ENCODE measurements at regions not wholly inside any gene's neighbourhood (a gene's known extent, or its start where the extent isn't known, plus 50 kb on each side); places are given as distances from the start of the nearest gene placed in this dataset.

GRCh38 chr4:127036296-127036695 is 596.5 kb upstream of the INTU start:
- TF ChIP-seq CTCF (IDR thresholded peaks at IDR 0.05; ENCODE audit: low read depth, low read length, missing control alignments): no peak
- no peak overlapping the region for H3K4me3 ChIP-seq (ENCODE audit: low read depth, low read length)
- no peaks in the 10 kb centered on the region for H3K36me3 ChIP-seq (replicated peaks)
- H3K27me3 ChIP-seq (replicated peaks): no peaks in the 10 kb centered on the region
- in situ Hi-C loops (cut with HindIII; ENCODE audit: low pct_ligation_motif_present, low sequenced_read_pairs): no loop called here
- no peak overlapping the region for H3K27ac ChIP-seq
- no peak for DNase-seq

- H3K27ac ChIP-seq: no peak overlapping the region
- no peak overlapping the region for H3K4me3 ChIP-seq (ENCODE audit: low read depth, low read length)
Measured at GRCh38 chr4:127045861-127046260, 586.9 kb upstream of the INTU start.

GRCh38 chr4:127047930-127048329 is 584.8 kb upstream of the INTU start:
- H3K36me3 ChIP-seq (replicated peaks): no peaks in the 10 kb centered on the region
- no peak for DNase-seq
- no peak overlapping the region for H3K27ac ChIP-seq
- in situ Hi-C loops (cut with HindIII; ENCODE audit: low pct_ligation_motif_present, low sequenced_read_pairs): no loop called here
- no peak for TF ChIP-seq CTCF (IDR thresholded peaks at IDR 0.05; ENCODE audit: low read depth, low read length, missing control alignments)
- H3K27me3 ChIP-seq (replicated peaks): no peaks in the 10 kb centered on the region
- H3K4me3 ChIP-seq (ENCODE audit: low read depth, low read length): no peak overlapping the region

More at GRCh38 chr4:127045861-127046260, 586.9 kb upstream of the INTU start:
- in situ Hi-C loops (cut with HindIII; ENCODE audit: low pct_ligation_motif_present, low sequenced_read_pairs): no loop called here
- Histone ChIP-seq H3K27me3 (replicated peaks) (no peaks in the 10 kb centered on the region), H3K36me3 (replicated peaks) (no peaks in the 10 kb centered on the region)
- TF ChIP-seq CTCF (IDR thresholded peaks at IDR 0.05; ENCODE audit: low read depth, low read length, missing control alignments): no peak
- DNase-seq: no peak

- Histone ChIP-seq H3K27me3 (replicated peaks) (no peaks in the 10 kb centered on the region), H3K36me3 (replicated peaks) (no peaks in the 10 kb centered on the region), H3K4me3 (ENCODE audit: low read depth, low read length) (no peak overlapping the region), H3K27ac (no peak overlapping the region)
- no peak for TF ChIP-seq CTCF (IDR thresholded peaks at IDR 0.05; ENCODE audit: low read depth, low read length, missing control alignments)
- no peak for DNase-seq
- in situ Hi-C loops (cut with HindIII; ENCODE audit: low pct_ligation_motif_present, low sequenced_read_pairs): no loop called here
Measured at GRCh38 chr4:127048376-127049044, 584.2 kb upstream of the INTU start.

- TF ChIP-seq CTCF (IDR thresholded peaks at IDR 0.05; ENCODE audit: low read depth, low read length, missing control alignments): no peak
- no peak overlapping the region for H3K27ac ChIP-seq
- H3K4me3 ChIP-seq (ENCODE audit: low read depth, low read length): no peak overlapping the region
- H3K27me3 ChIP-seq (replicated peaks): no peaks in the 10 kb centered on the region
- in situ Hi-C loops (cut with HindIII; ENCODE audit: low pct_ligation_motif_present, low sequenced_read_pairs): no loop called here
- H3K36me3 ChIP-seq (replicated peaks): no peaks in the 10 kb centered on the region
- DNase-seq: no peak
Measured at GRCh38 chr4:127049526-127049925, 583.2 kb upstream of the INTU start.

- H3K27me3 ChIP-seq (replicated peaks): no peaks in the 10 kb centered on the region
- in situ Hi-C loops (cut with HindIII; ENCODE audit: low pct_ligation_motif_present, low sequenced_read_pairs): no loop called here
- DNase-seq: no peak
- no peak for TF ChIP-seq CTCF (IDR thresholded peaks at IDR 0.05; ENCODE audit: low read depth, low read length, missing control alignments)
- H3K27ac ChIP-seq: no peak overlapping the region
- no peaks in the 10 kb centered on the region for H3K36me3 ChIP-seq (replicated peaks)
- no peak overlapping the region for H3K4me3 ChIP-seq (ENCODE audit: low read depth, low read length)
Measured at GRCh38 chr4:127052742-127053141, 580.0 kb upstream of the INTU start.
